LoVo (cell line): ENCODE measurements at regions not wholly inside any gene's neighbourhood (a gene's known extent, or its start where the extent isn't known, plus 50 kb on each side); places are given as distances from the start of the nearest gene placed in this dataset.
"Not testable (repeated sequence)": the region's sequence is repeated elsewhere in the genome, so short reads cannot be mapped to it uniquely, and the experiment has no call there.

Experiments
- DNase-seq: peaks from one replicate; pipeline ENCODE4 v3.0.0-alpha.2; 2016; ENCODE audit warnings: low spot score

GRCh38 chr5:38680094-38680825 lies 123.8 kb upstream of the LIFR start:
- DNase-seq: no peak

GRCh38 chr5:38681029-38681706 lies 124.7 kb upstream of the LIFR start:
- DNase-seq: no peak

GRCh38 chr5:38681966-38682365 lies 125.5 kb upstream of the LIFR start:
- DNase-seq: no peak

GRCh38 chr5:38686658-38687057 lies 130.2 kb upstream of the LIFR start:
- DNase-seq: no peak

- no peak for DNase-seq
Observed at GRCh38 chr5:38692346-38692745, 135.9 kb upstream of the LIFR start.

- DNase-seq: peak; percentile 9
Observed at GRCh38 chr5:38692781-38693527, 136.5 kb upstream of the LIFR start.

GRCh38 chr5:38695021-38695958 lies 138.8 kb upstream of the LIFR start:
- no peak for DNase-seq

- DNase-seq: no peak
Observed at GRCh38 chr5:38697013-38697412, 140.6 kb upstream of the LIFR start.

- not testable (repeated sequence) for DNase-seq
Observed at GRCh38 chr5:38705529-38705928, 140.3 kb upstream of the OSMR start.

GRCh38 chr5:38706376-38706775 lies 139.4 kb upstream of the OSMR start:
- no peak for DNase-seq

- no peak for DNase-seq
Observed at GRCh38 chr5:38707352-38708210, 138.2 kb upstream of the OSMR start.

GRCh38 chr5:38709678-38710306 lies 136.0 kb upstream of the OSMR start:
- DNase-seq: no peak

GRCh38 chr5:38710627-38711026 lies 135.2 kb upstream of the OSMR start:
- DNase-seq: no peak

GRCh38 chr5:38712391-38712790 lies 133.4 kb upstream of the OSMR start:
- DNase-seq: no peak

- DNase-seq: no peak
Observed at GRCh38 chr5:38714240-38714639, 131.6 kb upstream of the OSMR start.

- no peak for DNase-seq
Observed at GRCh38 chr5:38714703-38715355, 131.0 kb upstream of the OSMR start.

GRCh38 chr5:38715696-38716095 lies 130.1 kb upstream of the OSMR start:
- no peak for DNase-seq

- no peak for DNase-seq
Observed at GRCh38 chr5:38716516-38716915, 129.3 kb upstream of the OSMR start.

GRCh38 chr5:38718771-38719391 lies 126.9 kb upstream of the OSMR start:
- no peak for DNase-seq
